Astrocyte (in vitro differentiated cells and primary cell): ENCODE measurements at regions not wholly inside any gene's neighbourhood (a gene's known extent, or its start where the extent isn't known, plus 50 kb on each side); places are given as distances from the start of the nearest gene placed in this dataset.

Source experiments
- EZH2 ChIP-seq: IDR thresholded peaks from 2 replicates; pipeline ENCODE4 v1.6.1; 2012; ENCODE audit warnings: mild to moderate bottlenecking, low read length, inconsistent platforms; ENCODE audit not compliant: insufficient read depth
- TF ChIP-seq, protein P1 (sequence below): IDR thresholded peaks from 2 replicates; pipeline ENCODE4 v1.5.1; 2011; ENCODE audit warnings: low read depth, mild to moderate bottlenecking, inconsistent platforms, low read length, moderate library complexity; ENCODE audit not compliant: insufficient read depth

DNA sequence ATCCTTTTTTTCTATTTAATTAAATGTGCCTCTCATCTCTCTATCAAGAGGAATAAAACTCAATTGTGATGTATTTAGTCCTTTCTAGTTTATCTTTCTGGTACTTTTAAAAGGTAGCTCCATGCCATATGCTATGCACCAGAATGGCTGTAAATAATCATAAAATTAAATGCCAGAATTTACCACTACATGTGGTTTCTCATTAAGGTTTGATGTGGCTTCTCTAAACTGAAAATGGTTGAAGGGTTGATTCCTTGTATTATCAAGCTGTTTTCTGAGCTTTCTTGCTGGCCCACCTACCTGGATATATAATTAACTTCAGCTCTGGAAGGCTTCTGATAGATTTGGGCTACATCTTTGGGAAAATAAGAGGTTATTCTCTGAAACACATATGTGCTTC is 171.9 kb upstream of the RHOBTB1 start:
- no peak for TF ChIP-seq EZH2
- TF ChIP-seq, protein P1, sequence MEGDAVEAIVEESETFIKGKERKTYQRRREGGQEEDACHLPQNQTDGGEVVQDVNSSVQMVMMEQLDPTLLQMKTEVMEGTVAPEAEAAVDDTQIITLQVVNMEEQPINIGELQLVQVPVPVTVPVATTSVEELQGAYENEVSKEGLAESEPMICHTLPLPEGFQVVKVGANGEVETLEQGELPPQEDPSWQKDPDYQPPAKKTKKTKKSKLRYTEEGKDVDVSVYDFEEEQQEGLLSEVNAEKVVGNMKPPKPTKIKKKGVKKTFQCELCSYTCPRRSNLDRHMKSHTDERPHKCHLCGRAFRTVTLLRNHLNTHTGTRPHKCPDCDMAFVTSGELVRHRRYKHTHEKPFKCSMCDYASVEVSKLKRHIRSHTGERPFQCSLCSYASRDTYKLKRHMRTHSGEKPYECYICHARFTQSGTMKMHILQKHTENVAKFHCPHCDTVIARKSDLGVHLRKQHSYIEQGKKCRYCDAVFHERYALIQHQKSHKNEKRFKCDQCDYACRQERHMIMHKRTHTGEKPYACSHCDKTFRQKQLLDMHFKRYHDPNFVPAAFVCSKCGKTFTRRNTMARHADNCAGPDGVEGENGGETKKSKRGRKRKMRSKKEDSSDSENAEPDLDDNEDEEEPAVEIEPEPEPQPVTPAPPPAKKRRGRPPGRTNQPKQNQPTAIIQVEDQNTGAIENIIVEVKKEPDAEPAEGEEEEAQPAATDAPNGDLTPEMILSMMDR, result no peak
